OCI-LY7 (cell line): ENCODE measurements at regions not wholly inside any gene's neighbourhood (a gene's known extent, or its start where the extent isn't known, plus 50 kb on each side); places are given as distances from the start of the nearest gene placed in this dataset.

Source experiments
- BruUV-seq: library from RNA; stranded (reverse); fragments of 400-500 nt; replicated peaks from 2 replicates; lab custom pipeline; 2021; lab: Mats Ljungman, UMichigan
- CTCF ChIA-PET: fragments of 300-600 bp; sonication (Branson Sonifier 250); formaldehyde crosslinking; loops from one replicate; lab custom pipeline; 2022; ENCODE audit warnings: antibody characterized with exemption; ENCODE audit not compliant: unreplicated experiment; lab: Charles Lee
- POLR2A ChIA-PET: fragments of 300-600 bp; sonication (Branson Sonifier 250); formaldehyde crosslinking; loops from one replicate; lab custom pipeline; 2022; ENCODE audit warnings: antibody characterized with exemption; lab: Charles Lee
- DNase-seq: peaks from one replicate; pipeline ENCODE4 v3.0.0-alpha.2; 2015; ENCODE audit warnings: low spot score
- H2AFZ ChIP-seq: fragments of 200-600 bp; sonication (generic), shearing (Covaris generic); 2 replicates; pipeline ENCODE4 v1.6.1; 2014; ENCODE audit warnings: mild to moderate bottlenecking, antibody characterized with exemption, low read length, moderate library complexity
- H3K27ac ChIP-seq: fragments of 200-600 bp; sonication (generic); 2 replicates; pipeline ENCODE4 v1.5.1; 2014; ENCODE audit warnings: mixed run types, low read depth, mild to moderate bottlenecking, moderate library complexity, low read length, inconsistent platforms; ENCODE audit not compliant: poor library complexity, severe bottlenecking
- H3K36me3 ChIP-seq: fragments of 200-600 bp; sonication (generic); 2 replicates; pipeline ENCODE4 v1.6.1; 2014; ENCODE audit warnings: mild to moderate bottlenecking, antibody characterized with exemption, low read length, moderate library complexity, mixed read lengths; ENCODE audit not compliant: insufficient read depth
- H3K4me1 ChIP-seq: fragments of 200-600 bp; sonication (generic); 2 replicates; pipeline ENCODE4 v1.5.1; 2014; ENCODE audit warnings: mild to moderate bottlenecking, low read length; ENCODE audit not compliant: insufficient read depth, poor library complexity, severe bottlenecking
- H3K4me2 ChIP-seq: fragments of 200-600 bp; sonication (generic); 2 replicates; pipeline ENCODE4 v1.6.1; 2014; ENCODE audit warnings: mild to moderate bottlenecking, low read length
- H3K4me3 ChIP-seq: fragments of 200-600 bp; sonication (generic); 2 replicates; pipeline ENCODE4 v1.5.1; 2014; ENCODE audit warnings: mild to moderate bottlenecking, low read depth, low read length; ENCODE audit not compliant: poor library complexity, severe bottlenecking
- H3K79me2 ChIP-seq: fragments of 200-600 bp; sonication (generic); 2 replicates; pipeline ENCODE4 v1.6.1; 2016; ENCODE audit warnings: low read depth, mild to moderate bottlenecking, low read length, moderate library complexity, mixed read lengths; ENCODE audit not compliant: insufficient read depth
- H3K9me2 ChIP-seq: fragments of 200-600 bp; sonication (generic); 2 replicates; pipeline ENCODE4 v1.6.1; 2016; ENCODE audit warnings: mild to moderate bottlenecking, low read length, mixed read lengths; ENCODE audit not compliant: insufficient read depth
- H3K9me3 ChIP-seq: fragments of 200-600 bp; sonication (generic); 2 replicates; pipeline ENCODE4 v1.6.1; 2014; ENCODE audit warnings: mild to moderate bottlenecking, mixed run types, low read length, mixed read lengths
- H4K20me1 ChIP-seq: fragments of 200-600 bp; sonication (generic); 2 replicates; pipeline ENCODE4 v1.6.1; 2014; ENCODE audit warnings: mild to moderate bottlenecking, antibody characterized with exemption, low read length, moderate library complexity, mixed read lengths; ENCODE audit not compliant: insufficient read depth
- CTCF ChIP-seq: fragments of 200-600 bp; sonication (generic); conservative IDR thresholded peaks from 2 replicates; pipeline ENCODE4 v1.5.1; 2014; ENCODE audit warnings: mild to moderate bottlenecking, antibody characterized with exemption, low read length, moderate library complexity, mixed read lengths
- EZH2phosphoT487 ChIP-seq: fragments of 200-600 bp; sonication (generic); IDR thresholded peaks from 2 replicates; pipeline ENCODE4 v1.6.1; 2018; ENCODE audit warnings: low read depth, borderline replicate concordance, mild to moderate bottlenecking, mixed run types, antibody characterized with exemption, low read length, moderate library complexity, mixed read lengths
- intact Hi-C: fragments of 100-400 bp; cut with micrococcal nuclease; formaldehyde crosslinking; loops from one replicate; pipeline ENCODE4 v1.10.0; 2022; ENCODE audit not compliant: unreplicated experiment

GRCh38 chr1:67619080-67619479 is 65.9 kb upstream of the GADD45A start:
- no peak for TF ChIP-seq CTCF
- TF ChIP-seq EZH2phosphoT487, result no peak
- H3K4me2 ChIP-seq, result no peak overlapping the region
- no peaks in the 10 kb centered on the region for H3K4me1 ChIP-seq
- BruUV-seq, result no TSS peak
- H3K4me3 ChIP-seq, result no peak overlapping the region
- H2AFZ ChIP-seq, result no peak overlapping the region
- H3K9me2 ChIP-seq, result no peaks in the 10 kb centered on the region
- ChIA-PET CTCF (no interaction called here), POLR2A (interaction anchor here (1.1 kb wide), 1 partner anchor 19 kb away, joined by 3 read pairs; no protein-coding TSS in a partner anchor)
- H3K27ac ChIP-seq, result no peak overlapping the region
- no peaks in the 10 kb centered on the region for H3K79me2 ChIP-seq
- intact Hi-C loops, result no loop called here
- H3K9me3 ChIP-seq, result no peaks in the 10 kb centered on the region
- no peak for DNase-seq
- no peaks in the 10 kb centered on the region for H4K20me1 ChIP-seq
- H3K36me3 ChIP-seq, result no peaks in the 10 kb centered on the region

GRCh38 chr1:67623906-67624305 is 61.1 kb upstream of the GADD45A start:
- H3K4me1 ChIP-seq, result no peaks in the 10 kb centered on the region
- DNase-seq, result no peak
- ChIA-PET POLR2A (interaction anchor here (0.7 to 2.1 kb wide), 4 partner anchors 14 to 62 kb away, joined by 3 to 6 read pairs (median 4); no protein-coding TSS in a partner anchor), CTCF (no interaction called here)
- no peak overlapping the region for H2AFZ ChIP-seq
- no peak overlapping the region for H3K27ac ChIP-seq
- H3K36me3 ChIP-seq, result no peaks in the 10 kb centered on the region
- H3K79me2 ChIP-seq, result no peaks in the 10 kb centered on the region
- no peaks in the 10 kb centered on the region for H4K20me1 ChIP-seq
- no peaks in the 10 kb centered on the region for H3K9me2 ChIP-seq
- no peaks in the 10 kb centered on the region for H3K9me3 ChIP-seq
- intact Hi-C loops, result no loop called here
- no TSS peak for BruUV-seq
- H3K4me2 ChIP-seq, result no peak overlapping the region
- no peak overlapping the region for H3K4me3 ChIP-seq
- TF ChIP-seq EZH2phosphoT487, result no peak
- no peak for TF ChIP-seq CTCF

GRCh38 chr1:67624680-67625079 is 60.3 kb upstream of the GADD45A start:
- no peaks in the 10 kb centered on the region for H3K79me2 ChIP-seq
- TF ChIP-seq EZH2phosphoT487, result no peak
- no peak for TF ChIP-seq CTCF
- H4K20me1 ChIP-seq, result no peaks in the 10 kb centered on the region
- ChIA-PET POLR2A (interaction anchor here (0.7 to 1.2 kb wide), 4 partner anchors 15 to 129 kb away, joined by 3 to 5 read pairs (median 3); no protein-coding TSS in a partner anchor), CTCF (no interaction called here)
- no peak overlapping the region for H2AFZ ChIP-seq
- no peaks in the 10 kb centered on the region for H3K36me3 ChIP-seq
- H3K9me3 ChIP-seq, result no peaks in the 10 kb centered on the region
- intact Hi-C loops, result no loop called here
- BruUV-seq, result no TSS peak
- no peak overlapping the region for H3K4me3 ChIP-seq
- H3K4me2 ChIP-seq, result no peak overlapping the region
- no peak overlapping the region for H3K27ac ChIP-seq
- no peaks in the 10 kb centered on the region for H3K4me1 ChIP-seq
- no peaks in the 10 kb centered on the region for H3K9me2 ChIP-seq
- no peak for DNase-seq
